Ecto neural progenitor cell (in vitro differentiated cells): ENCODE measurements at regions not wholly inside any gene's neighbourhood (a gene's known extent, or its start where the extent isn't known, plus 50 kb on each side); places are given as distances from the start of the nearest gene placed in this dataset.

Experiments used
- DNase-seq: peaks from one replicate; pipeline ENCODE4 v3.0.0-alpha.2; 2018; ENCODE audit warnings: low spot score

DNA sequence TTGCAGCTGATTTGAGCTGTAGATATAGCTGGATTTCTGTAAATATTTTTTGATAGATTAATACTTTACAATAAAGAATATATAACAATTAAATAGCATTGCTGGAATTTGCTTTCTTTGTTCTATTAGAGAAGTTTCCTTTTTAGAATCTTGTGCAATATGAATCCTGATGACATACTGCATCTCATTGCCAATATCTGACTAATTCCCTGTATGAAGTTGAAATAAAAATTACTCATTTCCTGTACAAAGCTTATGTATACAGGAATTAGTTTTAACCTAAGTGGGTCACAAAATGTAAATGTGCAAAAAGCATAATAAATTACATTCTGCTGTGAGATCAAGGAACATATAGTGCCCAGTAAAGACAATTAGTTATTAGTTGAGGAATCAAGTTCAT is 72.8 kb upstream of the TMEFF2 start:
- no peak for DNase-seq

DNA sequence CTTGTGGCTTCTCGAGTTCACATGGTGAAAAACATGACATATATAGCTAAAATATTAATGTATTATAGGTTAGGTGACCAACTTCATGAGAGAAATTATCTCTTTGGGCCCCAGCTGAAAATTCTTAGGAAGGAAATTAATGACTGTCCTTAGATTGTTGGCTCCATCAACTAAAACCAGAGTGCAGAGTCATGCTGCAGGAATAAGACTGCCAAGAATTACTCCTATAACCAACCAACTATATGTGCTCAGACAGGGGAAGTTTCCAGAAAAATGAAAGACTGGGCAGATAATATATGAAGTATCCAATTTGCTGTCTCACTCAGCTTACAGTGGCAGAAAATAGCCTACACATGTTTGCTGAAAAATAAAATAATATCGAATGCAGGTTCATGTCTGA is 71.0 kb upstream of the TMEFF2 start:
- DNase-seq: no peak

DNA sequence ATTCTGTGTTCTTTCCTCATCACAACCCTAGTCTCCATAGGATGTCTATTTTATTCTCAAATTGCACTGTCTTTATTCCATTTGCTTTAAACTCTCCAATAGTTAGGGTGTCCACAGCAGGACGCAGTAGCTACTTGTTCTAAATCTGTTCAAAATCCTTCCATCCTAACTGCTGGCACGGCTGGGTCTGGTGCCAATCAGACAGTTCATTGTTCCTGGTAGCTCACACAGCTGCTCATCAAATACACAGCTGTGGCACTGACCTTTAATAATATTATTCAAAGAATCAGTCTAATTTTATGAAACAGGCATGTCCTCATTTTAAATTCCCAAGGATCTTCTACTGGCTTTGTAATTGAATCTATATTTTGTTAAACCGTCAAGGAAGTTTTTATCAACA is 59.7 kb upstream of the TMEFF2 start:
- DNase-seq: no peak

DNA sequence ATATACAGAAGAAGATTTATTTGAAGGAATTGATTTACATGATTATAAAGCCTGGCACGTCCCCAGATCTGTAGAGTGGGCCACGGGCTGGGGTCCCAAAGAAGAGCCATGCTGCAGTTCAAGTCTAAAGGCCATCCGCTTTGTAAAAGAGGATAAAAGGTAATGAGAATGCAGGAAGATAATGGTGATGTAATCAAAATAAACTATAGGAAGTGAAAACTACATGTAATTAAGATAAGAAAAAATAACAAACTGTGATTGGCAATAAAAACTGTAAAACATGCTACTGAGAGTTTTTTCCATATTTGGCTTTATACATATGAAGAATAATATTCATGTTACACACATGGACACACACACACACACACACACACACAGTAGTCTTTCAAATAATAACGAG is 59.0 kb upstream of the TMEFF2 start:
- DNase-seq: no peak

DNA sequence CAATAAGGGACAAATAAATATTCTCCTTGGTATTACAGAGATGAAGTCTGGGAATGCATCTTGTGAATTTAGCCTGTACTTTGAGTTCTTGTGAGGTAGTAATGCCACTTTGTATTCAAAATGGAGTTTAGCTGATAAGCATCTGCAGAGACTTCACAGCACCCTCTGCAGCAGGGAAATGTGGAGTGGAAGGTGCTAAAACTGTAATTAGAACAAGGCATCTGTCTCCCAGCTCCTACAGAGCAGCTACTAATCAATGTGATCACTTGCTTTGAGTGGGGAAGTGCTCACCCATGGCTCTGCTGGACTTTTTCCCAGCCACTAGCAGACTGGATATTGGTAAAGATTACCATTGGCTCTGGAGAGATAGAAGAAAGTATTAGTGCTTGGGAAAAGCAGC is 56.2 kb upstream of the TMEFF2 start:
- DNase-seq: no peak

DNA sequence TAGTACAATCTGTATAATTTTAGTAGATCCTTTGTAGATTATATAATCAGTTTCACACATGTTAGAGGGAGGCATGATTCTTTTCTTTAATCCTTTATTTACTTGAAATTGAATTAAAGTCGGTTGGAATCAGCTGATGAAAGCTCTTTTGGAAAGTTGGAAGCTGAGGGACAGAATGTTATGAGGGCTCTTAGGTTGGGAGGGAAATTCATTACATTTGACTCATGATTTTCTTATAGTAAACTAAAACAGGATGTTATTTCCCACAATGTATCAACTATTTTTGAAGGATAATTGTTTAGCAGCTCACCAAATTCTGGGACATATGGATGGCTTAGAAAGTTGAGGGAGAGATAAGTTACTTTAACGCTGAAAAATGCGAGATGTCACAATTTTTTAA is 52.7 kb upstream of the TMEFF2 start:
- DNase-seq: no peak

DNA sequence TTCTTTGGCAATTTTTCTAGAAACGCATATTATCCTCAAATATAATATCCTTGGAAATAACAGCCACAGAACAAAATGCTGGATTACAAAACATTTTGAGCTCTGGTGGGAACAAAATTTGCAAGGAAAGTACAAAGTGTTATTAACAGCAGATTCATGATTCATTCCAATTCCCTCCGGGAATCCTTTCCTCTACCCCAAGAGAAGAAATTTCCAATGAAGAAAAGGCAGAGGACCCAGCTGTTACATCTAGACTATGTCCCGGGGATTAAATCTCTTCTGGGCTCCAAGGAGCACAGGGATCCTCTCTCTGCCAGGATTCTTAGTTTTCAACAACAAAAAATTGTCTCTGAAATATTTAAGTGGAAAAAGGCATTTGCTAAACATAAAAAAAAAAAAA is 51.6 kb upstream of the TMEFF2 start:
- no peak for DNase-seq

DNA sequence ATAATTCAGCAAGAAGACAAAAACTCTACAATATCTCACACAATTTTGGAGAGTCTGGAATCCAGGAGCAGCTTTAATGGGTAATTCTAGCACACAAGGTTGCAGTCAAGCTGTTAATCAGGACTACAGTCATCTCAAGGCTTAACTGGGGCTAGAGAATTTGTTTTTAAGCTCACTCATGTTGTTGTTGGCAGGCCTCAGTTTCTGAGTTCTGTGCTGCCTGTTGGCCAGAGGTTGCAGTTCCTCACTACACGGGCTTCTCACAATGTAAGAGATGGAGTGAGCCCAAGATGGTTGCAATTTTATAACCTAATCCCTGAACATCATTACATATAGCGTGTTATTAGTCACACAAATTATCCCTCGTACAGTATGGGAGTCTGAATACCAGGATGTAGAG is 50.6 kb upstream of the TMEFF2 start:
- DNase-seq: no peak
